IPS-NIHi7 (cell line): ENCODE measurements at regions not wholly inside any gene's neighbourhood (a gene's known extent, or its start where the extent isn't known, plus 50 kb on each side); places are given as distances from the start of the nearest gene placed in this dataset.
"Not testable (repeated sequence)": the region's sequence is repeated elsewhere in the genome, so short reads cannot be mapped to it uniquely, and the experiment has no call there.

Source experiments
- DNase-seq: peaks from one replicate; pipeline ENCODE4 v3.0.0; 2012; ENCODE audit warnings: mixed read lengths; ENCODE audit errors: extremely low spot score

DNA sequence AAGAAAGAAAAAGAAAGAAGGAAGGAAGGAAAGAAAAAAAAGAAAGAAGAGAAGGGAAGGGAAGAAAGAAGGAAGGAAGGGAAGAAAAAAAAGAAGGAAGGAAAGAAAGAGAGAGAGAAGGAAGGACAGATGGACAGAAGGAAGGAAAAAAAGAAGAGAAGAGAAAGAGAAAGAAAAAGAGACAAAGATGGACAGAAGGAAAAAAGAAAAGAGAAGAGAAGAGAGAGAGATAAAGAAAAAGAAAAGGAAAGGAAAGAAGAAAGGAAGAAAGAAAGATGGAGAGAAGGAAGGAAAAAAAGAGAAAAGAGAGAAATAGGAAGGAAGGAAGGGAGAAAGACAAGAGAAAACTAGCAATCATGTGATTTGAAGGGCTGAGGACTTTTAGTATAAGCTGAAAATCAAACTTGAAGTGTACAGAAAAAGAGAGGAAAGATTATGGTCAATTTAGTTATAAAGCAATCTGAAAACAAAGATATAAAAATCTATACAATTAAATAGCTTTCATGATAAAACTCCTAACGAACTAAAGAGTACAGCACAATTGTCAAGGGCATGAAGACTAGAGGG, 115.3 kb downstream of the LTN1 start:
- DNase-seq, result no peak

DNA sequence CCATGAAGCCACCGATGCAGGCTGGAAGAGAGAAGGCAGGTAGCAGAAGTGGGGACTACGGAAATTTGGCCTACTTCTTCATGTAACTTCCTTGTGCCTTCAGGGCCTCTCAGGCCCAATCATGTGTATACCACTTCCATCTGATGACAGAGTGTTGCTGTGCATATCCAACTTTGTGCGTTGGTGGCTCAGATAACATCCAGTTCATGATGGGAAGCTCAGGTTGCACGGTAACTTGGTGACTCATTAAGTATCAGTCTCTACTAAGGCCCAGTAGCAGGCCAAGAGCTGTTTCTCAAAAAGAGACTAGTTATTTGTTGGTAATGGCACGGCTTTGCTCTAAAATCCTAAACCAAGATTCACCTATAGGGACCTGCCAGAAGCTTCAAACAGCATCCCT, 117.6 kb downstream of the LTN1 start:
- no peak for DNase-seq

DNA sequence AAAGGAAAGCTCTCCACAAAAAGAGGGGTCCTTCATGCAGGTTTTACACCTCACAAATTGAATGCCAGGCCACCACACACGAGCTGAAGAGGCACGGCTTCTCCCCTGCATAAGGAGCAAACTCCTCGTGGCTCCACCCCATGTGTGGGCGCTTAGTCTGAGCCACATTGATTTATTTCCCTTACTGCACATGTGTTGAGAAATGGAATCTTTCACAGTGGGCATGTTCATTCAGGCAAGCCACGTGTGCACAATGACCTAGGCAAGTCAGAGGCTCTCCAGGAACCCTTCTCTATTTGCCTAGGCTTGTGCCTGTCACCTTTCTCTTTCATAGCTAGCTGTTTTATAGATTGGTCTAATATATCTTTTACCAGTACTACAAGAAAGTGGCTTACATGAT, 120.5 kb downstream of the LTN1 start:
- DNase-seq, result no peak

DNA sequence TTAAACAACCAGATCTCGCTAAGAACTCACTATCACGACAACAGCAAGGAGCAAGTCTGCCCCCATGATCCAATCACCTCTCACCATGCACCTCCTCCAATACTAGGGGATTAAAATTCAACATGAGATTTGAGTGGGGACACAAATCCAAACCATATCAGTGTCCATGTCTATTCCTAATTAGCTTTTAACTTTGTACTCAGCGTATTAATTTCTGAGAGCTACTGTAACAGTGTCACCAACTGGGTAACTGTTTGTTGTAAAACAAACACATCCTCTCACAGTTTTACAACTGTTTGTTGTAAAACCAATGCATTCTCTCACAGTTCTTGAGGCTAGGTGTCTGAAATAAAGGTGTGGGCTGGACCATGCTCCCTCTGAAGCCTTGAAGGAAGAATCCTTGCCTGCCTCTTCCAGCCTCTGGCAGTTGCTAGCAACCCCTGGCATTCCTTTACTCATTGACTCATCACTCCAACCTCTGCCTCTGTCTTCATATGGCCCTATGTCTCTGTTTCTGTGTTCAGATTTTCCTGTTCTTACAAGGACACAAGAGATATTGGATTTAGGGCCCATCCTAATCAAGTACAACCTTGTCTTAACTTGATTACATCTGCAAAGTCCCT, 121.2 kb downstream of the LTN1 start:
- DNase-seq, result no peak

DNA sequence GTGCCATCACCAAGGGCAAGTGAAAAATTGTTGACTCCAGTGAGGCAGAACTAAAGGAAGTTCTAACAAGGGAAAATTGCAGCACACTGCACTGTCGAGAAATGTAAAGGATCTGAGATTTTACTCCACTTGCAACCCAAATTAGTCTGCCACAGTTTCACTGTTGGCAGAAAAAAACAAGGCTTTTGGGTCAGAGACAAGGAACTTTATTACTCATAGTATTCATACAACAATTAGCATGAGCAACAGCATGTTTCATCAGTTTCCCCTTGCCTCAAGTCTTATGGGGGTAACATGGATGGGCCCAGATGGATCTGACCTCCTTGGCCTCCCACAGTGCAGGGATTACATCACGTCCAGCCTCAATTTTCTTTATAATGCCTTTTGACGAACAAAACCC, 125.3 kb downstream of the LTN1 start:
- no peak for DNase-seq

DNA sequence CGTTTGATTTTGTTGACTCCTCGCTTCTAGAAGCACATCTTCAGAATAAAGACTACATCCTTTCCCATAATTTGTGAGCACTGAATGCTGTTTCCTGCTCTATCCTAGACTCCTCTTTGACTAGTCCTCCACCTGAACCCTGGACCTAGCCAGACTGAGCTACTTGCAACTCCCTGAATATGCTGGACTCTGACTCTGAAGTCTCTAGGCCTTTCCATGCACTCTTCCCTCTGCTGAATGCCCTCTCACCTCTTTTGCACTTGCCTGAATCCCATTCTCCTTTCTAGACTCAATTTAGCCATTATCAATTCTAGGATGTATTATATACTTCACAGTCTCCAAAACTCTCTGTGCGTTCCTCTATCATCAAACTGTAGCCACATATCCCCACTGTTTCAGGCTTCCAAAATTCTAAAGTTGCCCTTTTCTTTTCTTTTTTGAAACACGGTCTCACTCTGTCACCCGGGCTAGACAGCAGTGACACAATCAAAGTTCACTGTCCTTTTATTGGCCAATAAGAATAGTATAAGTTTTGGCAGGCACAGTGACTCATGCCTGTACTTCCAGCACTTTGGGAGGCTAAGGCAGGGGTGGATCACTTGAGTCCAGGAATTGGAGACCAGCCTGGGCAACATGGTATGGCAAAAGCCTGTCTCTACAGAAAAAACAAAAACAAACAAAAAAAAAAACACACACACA, 127.0 kb downstream of the LTN1 start:
- no peak for DNase-seq

DNA sequence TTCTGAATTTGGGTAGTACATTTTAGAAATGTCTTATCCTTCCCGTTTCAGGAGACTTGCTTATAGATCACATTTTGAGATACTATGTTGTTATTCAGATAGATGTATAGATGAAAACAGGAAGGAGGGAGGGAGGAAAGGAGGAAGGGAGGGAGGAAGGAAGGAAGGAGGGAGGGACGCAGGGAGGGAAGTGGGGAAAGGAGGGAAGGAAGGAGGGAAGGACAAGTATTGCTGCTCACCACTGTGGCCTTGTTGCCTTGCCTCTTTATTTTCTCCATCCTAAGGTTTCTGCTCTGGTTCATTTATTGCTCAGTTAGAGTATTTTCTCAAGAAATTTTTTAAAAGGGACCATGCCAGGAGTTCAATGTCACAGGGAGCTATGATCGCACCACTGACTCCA, 134.3 kb downstream of the LTN1 start:
- no peak for DNase-seq

DNA sequence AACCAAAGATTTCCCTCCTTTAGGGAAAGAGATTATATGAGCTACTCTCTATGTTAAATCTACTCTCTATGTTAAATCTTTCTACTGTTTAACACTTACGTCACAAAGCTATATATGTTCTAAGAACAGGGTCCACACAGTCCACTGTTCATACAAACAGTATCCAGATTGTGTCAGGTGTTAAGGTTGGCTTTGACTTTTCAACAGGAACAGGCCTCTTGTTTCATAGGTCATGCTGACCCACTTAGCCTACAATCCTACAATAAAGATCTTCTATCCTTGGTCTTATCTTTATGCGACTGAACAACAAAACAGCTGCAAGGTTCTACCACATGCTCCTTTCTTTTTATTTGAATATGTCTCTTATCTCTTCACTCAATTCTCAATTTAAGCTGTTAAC, 134.9 kb downstream of the LTN1 start:
- DNase-seq, result no peak

DNA sequence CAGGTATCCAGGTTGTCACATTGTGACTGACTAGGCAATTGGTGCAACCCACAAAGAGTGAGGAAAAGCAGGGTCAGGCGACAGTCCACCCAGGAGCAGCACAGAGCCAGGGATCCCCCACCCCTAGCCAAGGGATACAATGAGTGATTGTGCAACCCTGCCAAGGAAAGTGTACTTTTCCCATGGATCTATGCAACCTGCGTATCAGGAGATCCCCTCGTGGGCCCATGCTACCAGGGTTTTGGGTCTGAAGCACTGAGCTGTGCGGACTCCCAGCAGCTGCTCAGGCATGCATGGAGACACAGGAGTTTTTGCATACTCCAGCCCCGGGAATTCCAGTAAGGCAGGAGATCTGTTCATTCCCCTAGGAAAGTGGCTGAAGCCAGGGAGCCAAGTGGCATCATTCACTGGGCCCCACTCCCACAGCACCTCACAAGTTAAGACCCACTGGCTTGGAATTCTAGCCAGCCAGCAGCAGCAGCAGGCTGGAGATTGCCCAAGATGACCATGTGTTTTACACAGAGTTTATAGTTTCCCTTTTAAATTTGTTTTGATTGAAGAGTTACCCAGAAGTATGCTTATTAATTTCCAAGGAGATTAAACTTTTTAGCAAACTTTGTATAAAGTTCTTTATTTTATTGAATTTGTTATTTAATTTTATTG, 136.0 kb downstream of the LTN1 start:
- no peak for DNase-seq

DNA sequence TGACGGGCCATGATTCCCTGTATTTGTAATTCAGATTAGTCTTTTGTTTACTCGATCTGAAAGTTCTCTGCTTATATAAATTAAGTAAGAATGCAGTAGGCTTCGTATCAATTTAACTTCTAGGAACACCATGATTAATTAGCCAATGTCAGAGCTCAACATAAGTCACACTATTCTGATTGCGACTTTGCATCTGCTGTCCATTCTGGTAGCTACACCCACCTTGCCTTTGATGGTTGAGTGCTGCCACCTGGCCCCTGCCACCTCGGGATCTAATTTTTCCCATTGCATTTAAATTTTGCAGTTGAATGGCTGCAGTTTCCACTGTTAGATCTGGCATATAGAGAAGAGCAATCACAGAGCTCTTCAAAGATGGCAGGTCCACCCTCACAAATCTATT, 140.0 kb downstream of the LTN1 start:
- no peak for DNase-seq

DNA sequence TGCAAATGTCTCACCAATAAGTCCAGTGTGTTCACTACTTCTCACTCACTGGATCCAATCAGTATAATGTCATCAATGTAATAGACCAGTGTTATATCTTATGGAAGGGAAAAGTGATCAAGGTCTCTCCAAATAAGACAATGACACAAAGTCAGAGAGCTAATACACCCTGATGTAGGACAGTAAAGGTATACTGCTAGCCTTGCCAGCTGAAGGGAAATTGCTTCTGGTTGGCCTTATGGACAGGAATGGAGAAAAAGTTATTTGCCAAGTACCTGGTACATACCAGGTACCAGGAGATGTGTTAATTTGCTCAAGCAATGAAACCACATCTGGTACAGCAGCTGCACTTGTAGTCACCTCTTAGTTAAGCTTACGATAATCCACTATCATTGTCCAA, 141.0 kb downstream of the LTN1 start:
- no peak for DNase-seq

DNA sequence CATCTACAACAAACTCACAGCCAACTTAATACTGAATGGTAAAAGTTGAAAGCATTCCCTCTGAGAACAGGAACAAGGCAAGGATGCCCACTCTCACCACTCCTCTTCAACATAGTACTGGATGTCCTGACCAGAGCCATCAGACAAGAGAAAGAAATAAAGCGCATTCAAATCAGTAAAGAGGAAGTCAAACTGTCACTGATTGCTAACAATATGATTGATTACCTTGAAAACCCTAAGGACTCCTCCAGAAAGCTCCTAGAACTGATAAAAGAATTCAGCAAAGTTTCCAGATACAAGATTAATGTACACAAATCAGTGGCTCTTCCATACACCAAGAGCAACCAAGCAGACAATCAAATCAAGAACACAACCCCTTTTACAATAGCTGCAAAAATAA, 153.4 kb downstream of the LTN1 start:
- not testable (repeated sequence) for DNase-seq

DNA sequence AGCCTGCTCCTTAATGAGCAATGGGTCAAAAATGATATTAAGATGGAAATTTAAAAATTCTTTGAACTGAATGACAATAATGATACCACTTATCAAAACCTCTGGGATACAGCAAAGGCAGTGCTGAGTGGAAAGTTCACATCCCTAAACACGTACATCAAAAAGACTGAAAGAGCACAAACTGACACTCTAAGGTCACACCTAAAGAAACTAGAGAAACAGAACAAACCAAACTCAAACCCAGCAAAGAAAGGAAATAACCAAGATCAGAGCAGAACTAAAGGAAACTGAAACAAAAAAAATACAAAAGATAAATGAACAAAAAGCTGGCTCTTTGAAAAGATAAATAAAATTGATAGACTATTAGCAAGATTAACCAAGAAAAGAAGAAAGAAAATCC, 155.3 kb downstream of the LTN1 start:
- DNase-seq, result not testable (repeated sequence)

DNA sequence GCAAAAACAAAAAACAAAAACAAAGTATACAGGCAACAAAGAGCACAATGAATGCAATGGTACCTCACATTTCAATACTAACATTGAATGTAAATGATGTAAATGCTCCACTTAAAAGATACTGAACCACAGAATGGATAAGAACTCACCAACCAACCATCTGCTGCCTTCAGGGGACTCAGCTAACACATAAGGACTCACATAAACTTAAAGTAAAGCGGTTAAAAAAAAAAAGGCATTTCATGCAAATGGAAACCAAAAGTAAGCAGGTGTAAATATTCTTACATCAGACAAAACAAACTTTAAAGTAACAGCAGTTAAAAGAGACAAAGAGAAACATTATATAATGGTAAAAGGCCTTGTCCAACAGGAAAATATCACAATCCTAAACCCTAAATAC, 156.1 kb downstream of the LTN1 start:
- DNase-seq, result not testable (repeated sequence)

DNA sequence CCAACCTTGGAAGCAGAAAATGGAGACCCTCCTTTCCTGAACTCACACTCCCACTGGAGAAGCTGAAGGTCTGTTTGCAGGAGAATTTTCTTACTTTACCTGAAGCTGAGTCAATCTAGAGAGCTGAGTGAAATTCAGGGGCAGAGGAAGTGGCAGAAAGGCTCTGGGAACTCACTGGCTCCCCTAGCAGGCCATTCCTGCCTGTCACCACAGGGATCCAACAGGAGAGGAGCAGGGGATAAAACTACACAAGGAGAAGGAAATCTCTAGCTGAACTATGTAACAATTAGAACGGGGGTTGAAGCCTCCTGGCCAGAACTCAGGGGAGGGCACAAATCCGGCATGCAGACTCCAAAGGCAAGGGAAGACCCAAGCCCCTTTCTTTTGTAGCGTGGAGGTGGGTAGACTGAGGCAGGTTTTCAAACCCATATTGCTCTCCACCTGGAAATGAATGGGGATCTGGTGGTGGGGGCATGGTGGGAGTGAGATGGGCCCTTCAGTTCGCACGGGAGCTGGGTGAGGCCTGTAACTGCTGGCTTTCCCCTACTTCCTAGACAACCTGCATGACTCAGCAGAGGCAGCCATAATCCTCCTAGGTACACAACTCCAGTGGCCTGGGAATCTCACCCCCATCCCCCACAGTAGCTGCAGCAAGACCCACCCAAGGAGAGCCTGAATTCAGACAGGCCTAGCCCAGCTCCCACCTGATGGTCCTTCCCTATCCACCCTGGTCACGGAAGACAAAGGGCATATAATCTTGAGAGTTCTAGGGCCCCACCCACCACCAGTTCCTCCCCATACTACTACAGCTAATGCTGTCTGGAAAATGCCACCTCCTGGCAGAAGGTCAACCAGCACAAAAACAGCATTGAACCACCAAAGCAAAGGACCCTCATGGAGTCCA, 158.1 kb downstream of the LTN1 start:
- DNase-seq, result no peak

DNA sequence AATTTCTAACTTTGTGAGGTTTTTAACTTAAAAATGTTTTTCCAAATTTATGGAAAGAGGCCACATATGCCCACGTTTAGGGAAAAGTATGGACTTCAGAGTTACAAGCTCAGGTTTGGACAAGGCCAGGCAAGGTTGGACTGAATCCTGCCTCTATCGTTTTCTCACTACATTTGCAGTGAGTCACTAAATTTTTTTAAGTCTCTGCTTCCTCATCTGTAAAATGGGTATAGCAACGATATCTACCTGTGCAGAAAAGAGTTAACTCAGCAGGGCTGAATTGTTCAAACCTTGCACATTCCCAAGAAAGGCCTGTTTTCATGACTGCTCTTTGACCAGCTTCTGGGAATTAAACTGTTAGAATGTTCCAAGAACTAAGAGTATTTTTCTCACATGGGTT, 159.1 kb downstream of the LTN1 start:
- DNase-seq, result no peak

DNA sequence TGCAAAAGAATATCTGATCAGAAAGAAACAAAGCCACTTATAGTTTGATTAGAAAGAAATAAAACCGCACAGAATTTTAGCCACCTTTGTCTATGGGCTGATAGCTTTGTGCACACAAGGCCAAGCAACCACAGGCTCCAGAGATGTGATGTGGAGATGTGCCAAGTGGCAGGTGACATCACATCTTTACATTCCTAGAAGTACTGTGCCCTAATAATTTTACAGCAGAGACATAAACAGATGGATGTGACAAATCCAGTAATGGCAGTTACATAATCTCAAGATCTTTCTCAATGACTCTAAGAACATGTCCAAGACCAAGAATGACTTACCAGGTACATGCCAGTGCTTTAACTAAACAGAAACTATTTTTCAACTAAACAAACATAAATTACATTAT, 159.5 kb downstream of the LTN1 start:
- DNase-seq, result no peak

DNA sequence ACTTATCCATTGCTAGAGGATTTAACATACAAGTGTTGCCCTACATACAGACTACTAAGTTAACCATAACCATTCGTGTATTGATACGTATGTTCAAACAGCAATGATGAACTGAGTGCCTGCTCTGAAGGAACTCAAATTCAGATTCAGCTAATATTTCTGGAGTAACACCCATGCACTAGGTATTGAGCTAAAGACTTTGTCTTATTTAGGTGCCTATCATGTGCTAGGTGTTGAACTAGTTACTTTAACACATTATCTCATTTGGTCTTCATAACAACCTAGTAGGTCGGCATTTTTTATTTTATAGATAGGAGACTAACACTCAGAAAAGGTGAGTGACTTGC, 160.0 kb downstream of the LTN1 start:
- no peak for DNase-seq

DNA sequence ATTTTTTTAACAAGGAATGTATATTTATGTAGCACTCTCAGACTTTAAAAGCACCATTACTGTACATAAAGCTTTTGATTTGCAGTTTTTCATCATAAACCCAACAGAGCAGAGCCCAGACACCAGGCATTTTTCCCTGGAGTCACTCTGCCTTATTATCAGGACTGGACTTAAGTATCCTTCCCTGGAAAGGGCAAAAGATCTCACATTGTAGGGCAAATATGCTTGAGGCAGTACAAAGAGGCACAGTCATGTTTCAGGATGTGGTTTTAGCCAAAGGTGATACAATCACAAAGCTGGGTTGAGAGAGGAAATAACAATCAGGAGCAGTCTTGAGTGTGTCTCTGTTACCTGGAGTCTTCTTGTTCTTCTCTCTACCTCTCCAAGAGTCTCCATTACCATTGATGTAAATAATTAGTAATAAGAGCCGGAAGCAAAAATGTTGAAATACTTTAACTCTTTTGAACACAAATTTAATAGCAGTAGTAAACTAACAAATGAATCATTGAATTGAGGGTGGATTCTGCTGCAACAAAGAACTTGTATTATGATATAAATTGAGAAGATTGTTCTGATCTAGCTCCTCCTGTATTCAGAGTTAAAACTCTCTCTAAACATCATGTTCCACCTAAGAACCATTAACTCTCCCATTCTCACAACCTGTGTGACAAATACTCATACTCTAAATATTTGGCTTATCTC, 160.5 kb downstream of the LTN1 start:
- no peak for DNase-seq

DNA sequence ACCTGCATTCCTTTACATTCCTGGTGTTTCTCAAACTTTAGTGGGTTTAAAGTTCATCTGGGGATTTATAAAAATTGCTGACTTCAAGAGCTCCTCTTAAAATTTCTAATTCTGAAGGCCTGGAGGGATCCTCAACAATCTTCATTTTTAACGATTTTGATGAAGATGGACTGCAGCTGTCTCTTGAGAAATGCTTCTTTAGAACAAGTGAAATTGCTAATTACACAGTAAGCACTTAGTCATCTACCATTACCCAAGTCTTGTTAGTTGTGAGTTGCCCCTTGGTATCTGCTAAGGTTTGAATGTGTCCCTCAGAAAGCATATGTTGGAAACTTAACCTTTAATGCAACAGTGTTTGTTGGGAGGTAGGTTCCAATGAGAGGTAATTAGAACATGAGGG, 163.7 kb downstream of the LTN1 start:
- DNase-seq, result no peak

DNA sequence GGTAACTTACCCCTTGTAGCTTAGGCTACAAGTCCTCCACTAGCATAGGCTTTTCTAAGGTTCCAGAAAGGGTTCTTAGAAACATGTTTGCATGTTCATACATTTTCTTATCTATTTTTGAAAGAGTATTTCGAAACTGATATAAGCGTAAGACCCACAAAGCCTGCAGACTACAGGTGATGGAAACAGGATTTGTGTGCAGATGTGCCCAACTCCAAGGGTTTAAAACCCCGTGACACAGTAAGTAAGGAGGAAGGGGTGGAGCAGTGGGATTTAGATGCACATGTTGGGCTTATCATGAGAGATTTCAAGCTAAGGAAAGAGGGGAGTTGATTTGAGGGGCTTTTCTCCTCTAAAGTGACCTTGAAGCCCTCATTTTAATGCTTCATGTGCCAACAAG, 164.7 kb downstream of the LTN1 start:
- DNase-seq, result no peak
